ENCODE measurements at regions not wholly inside any gene's neighbourhood (a gene's known extent, or its start where the extent isn't known, plus 50 kb on each side); places are given as distances from the start of the nearest gene placed in this dataset.

DNA sequence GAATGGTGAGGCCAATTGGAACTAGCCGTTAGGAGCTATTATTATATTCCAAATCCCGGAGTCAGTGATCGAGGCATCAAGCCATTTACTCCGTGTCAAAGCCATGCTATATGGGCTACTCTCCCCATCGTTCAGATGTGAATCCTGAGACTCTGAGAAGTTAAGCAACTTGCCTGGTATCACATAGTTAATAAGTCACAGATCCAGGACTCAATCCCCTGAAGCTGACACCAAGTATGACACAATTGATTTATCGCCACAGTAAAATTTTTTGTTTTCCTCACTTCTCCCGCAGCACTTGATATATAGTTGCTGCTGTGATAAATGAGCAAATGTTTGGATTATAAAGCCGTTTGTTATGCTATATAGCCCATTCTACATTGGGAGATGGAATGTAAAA, 50.8 kb upstream of the TSHZ2 start:
- TF ChIP-seq EP300 (IDR thresholded peaks at IDR 0.05; ENCODE audit: borderline replicate concordance) (no peak), FOXM1 (IDR thresholded peaks at IDR 0.05; ENCODE audit: borderline replicate concordance, low read depth) (no peak)

DNA sequence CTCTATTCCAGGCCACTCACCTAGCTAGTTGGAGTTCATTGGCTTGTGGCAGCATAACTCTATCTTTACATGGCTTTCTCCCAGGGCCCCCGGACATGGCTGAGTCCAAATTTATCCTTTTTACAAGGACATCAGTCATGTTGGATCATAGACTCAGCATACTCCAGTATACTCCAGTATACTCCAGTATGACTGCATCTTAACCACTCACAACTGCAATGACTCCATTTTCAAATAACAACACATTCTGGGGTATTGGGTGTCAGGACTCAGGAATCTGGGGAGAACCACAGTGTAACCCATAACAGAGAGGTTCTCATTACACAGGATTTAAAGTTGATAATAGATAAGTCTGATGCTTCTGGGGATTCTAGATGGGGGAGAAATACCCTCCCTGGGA, 53.8 kb upstream of the TSHZ2 start:
- TF ChIP-seq TAF1 (IDR thresholded peaks at IDR 0.05; ENCODE audit: low read depth) (no peak), CEBPB (IDR thresholded peaks at IDR 0.05) (no peak), EP300 (IDR thresholded peaks at IDR 0.05; ENCODE audit: borderline replicate concordance) (no peak), ZBTB7A (IDR thresholded peaks at IDR 0.05; ENCODE audit: low read depth) (no peak), USF1 (IDR thresholded peaks at IDR 0.05) (no peak), RAD21 (IDR thresholded peaks at IDR 0.05; ENCODE audit: low read depth) (no peak), YY1 (IDR thresholded peaks at IDR 0.05; ENCODE audit: low read depth) (no peak), FOXM1 (IDR thresholded peaks at IDR 0.05; ENCODE audit: borderline replicate concordance, low read depth) (no peak), CREB1 (IDR thresholded peaks at IDR 0.05; ENCODE audit: low read depth) (no peak), TEAD4 (IDR thresholded peaks at IDR 0.05) (no peak), NFIC (IDR thresholded peaks at IDR 0.05) (no peak), EGR1 (IDR thresholded peaks at IDR 0.05) (no peak), TCF12 (IDR thresholded peaks at IDR 0.05; ENCODE audit: low read depth) (no peak)
- TF ChIP-seq, protein P1, sequence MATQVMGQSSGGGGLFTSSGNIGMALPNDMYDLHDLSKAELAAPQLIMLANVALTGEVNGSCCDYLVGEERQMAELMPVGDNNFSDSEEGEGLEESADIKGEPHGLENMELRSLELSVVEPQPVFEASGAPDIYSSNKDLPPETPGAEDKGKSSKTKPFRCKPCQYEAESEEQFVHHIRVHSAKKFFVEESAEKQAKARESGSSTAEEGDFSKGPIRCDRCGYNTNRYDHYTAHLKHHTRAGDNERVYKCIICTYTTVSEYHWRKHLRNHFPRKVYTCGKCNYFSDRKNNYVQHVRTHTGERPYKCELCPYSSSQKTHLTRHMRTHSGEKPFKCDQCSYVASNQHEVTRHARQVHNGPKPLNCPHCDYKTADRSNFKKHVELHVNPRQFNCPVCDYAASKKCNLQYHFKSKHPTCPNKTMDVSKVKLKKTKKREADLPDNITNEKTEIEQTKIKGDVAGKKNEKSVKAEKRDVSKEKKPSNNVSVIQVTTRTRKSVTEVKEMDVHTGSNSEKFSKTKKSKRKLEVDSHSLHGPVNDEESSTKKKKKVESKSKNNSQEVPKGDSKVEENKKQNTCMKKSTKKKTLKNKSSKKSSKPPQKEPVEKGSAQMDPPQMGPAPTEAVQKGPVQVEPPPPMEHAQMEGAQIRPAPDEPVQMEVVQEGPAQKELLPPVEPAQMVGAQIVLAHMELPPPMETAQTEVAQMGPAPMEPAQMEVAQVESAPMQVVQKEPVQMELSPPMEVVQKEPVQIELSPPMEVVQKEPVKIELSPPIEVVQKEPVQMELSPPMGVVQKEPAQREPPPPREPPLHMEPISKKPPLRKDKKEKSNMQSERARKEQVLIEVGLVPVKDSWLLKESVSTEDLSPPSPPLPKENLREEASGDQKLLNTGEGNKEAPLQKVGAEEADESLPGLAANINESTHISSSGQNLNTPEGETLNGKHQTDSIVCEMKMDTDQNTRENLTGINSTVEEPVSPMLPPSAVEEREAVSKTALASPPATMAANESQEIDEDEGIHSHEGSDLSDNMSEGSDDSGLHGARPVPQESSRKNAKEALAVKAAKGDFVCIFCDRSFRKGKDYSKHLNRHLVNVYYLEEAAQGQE (IDR thresholded peaks at IDR 0.05; ENCODE audit: low read depth): no peak
- TF ChIP-seq, protein P2, sequence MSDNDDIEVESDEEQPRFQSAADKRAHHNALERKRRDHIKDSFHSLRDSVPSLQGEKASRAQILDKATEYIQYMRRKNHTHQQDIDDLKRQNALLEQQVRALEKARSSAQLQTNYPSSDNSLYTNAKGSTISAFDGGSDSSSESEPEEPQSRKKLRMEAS (IDR thresholded peaks at IDR 0.05): no peak

- TF ChIP-seq RAD21 (IDR thresholded peaks at IDR 0.05; ENCODE audit: low read depth): no peak
- TF ChIP-seq, protein P1 (IDR thresholded peaks at IDR 0.05; ENCODE audit: low read depth): no peak
- no peak for TF ChIP-seq NFIC (IDR thresholded peaks at IDR 0.05)
- TF ChIP-seq EGR1 (IDR thresholded peaks at IDR 0.05): no peak
- TF ChIP-seq YY1 (IDR thresholded peaks at IDR 0.05; ENCODE audit: low read depth): no peak
- no peak for TF ChIP-seq EP300 (IDR thresholded peaks at IDR 0.05; ENCODE audit: borderline replicate concordance)
- TF ChIP-seq TEAD4 (IDR thresholded peaks at IDR 0.05): no peak
- no peak for TF ChIP-seq CREB1 (IDR thresholded peaks at IDR 0.05; ENCODE audit: low read depth)
Measured at GRCh38 chr20:52915564-52915963, 56.6 kb upstream of the TSHZ2 start.

GRCh38 chr20:52914870-52915269, 57.3 kb upstream of the TSHZ2 start:
- TF ChIP-seq, protein P2 (IDR thresholded peaks at IDR 0.05): no peak
- TF ChIP-seq, protein P1 (IDR thresholded peaks at IDR 0.05; ENCODE audit: low read depth): no peak
- no peak for TF ChIP-seq ZBTB7A (IDR thresholded peaks at IDR 0.05; ENCODE audit: low read depth)
- no peak for TF ChIP-seq NFIC (IDR thresholded peaks at IDR 0.05)
- no peak for TF ChIP-seq FOXM1 (IDR thresholded peaks at IDR 0.05; ENCODE audit: borderline replicate concordance, low read depth)
- TF ChIP-seq TEAD4 (IDR thresholded peaks at IDR 0.05): no peak
- no peak for TF ChIP-seq YY1 (IDR thresholded peaks at IDR 0.05; ENCODE audit: low read depth)
- TF ChIP-seq CEBPB (IDR thresholded peaks at IDR 0.05): no peak
- no peak for TF ChIP-seq TAF1 (IDR thresholded peaks at IDR 0.05; ENCODE audit: low read depth)
- no peak for TF ChIP-seq TCF12 (IDR thresholded peaks at IDR 0.05; ENCODE audit: low read depth)
- no peak for TF ChIP-seq EGR1 (IDR thresholded peaks at IDR 0.05)

DNA sequence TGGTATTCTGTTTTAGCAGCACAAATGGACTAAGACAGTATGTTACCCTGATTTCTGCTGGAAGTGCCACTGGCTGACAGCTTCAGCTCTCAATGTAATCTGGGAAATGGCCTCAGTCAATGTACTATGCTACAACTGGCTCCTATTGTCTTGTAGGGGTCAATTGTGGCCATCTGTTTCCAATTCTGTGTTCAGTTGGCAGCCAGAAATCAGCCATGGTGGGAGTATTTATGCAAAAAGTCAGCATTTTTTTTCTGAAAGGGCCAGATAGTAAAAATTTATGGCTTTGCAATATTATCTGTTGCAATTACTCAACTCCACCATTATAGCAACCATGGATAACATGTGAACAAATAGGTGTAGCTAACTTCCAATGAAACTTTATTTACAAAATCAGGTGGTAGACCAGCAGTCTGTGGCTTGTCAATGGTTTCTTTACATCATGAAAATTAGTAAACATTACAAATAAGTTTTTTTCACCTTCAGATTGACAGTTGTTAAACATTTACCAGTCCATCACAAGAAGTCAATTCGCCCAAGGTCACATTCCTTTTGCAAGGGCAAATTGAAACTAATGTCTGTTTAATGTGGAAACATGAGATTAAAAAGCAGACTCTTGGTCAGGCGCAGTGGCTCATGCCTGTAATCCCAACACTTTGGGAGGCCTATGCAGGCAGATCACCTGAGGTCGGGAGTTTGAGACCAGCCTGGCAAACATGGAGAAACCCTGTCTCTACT, 58.3 kb upstream of the TSHZ2 start:
- no peak for TF ChIP-seq TCF12 (IDR thresholded peaks at IDR 0.05; ENCODE audit: low read depth)
- no peak for TF ChIP-seq TAF1 (IDR thresholded peaks at IDR 0.05; ENCODE audit: low read depth)
- no peak for TF ChIP-seq FOXM1 (IDR thresholded peaks at IDR 0.05; ENCODE audit: borderline replicate concordance, low read depth)
- TF ChIP-seq EGR1 (IDR thresholded peaks at IDR 0.05): no peak
- no peak for TF ChIP-seq YY1 (IDR thresholded peaks at IDR 0.05; ENCODE audit: low read depth)
- no peak for TF ChIP-seq NFIC (IDR thresholded peaks at IDR 0.05)
- no peak for TF ChIP-seq TEAD4 (IDR thresholded peaks at IDR 0.05)
- no peak for TF ChIP-seq CEBPB (IDR thresholded peaks at IDR 0.05)
- no peak for TF ChIP-seq ZBTB7A (IDR thresholded peaks at IDR 0.05; ENCODE audit: low read depth)
- TF ChIP-seq, protein P1 (IDR thresholded peaks at IDR 0.05; ENCODE audit: low read depth): no peak
- TF ChIP-seq RAD21 (IDR thresholded peaks at IDR 0.05; ENCODE audit: low read depth): no peak
- TF ChIP-seq, protein P2 (IDR thresholded peaks at IDR 0.05): no peak
- TF ChIP-seq EP300 (IDR thresholded peaks at IDR 0.05; ENCODE audit: borderline replicate concordance): no peak
- TF ChIP-seq CREB1 (IDR thresholded peaks at IDR 0.05; ENCODE audit: low read depth): no peak
- TF ChIP-seq USF1 (IDR thresholded peaks at IDR 0.05): no peak
